ENCODE measurements at regions not wholly inside any gene's neighbourhood (a gene's known extent, or its start where the extent isn't known, plus 50 kb on each side); places are given as distances from the start of the nearest gene placed in this dataset.

DNA sequence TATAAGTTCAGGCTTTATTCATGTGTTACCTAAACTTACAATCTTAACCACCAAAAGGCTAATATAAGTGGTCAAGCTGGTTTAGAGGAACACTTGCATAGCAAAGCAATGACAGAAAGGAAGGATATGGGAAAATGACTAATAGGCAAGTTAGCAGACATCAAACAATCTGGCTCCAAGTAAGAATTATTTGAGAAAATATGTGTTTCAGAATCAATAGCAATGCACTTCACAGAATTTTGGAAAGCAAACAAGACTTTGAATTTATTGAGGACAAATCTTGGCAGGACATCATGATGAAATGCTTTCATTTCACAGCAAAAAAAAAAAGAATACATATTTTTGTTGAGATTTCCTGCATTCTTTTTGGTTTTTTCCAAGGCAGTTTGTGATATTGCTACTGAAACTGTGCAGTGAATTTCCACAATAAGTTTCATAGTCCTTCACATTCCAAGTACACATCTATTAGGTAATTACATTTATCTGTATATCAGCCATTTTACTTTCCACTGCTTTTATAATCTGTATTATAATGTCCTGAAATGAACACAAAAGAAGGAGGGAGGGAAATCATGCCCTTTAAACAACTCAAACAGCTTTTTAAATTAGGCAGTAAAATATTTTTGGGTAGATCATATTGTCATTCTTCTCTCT lies 417.9 kb downstream of the NR2F1-AS1 start:
- Histone ChIP-seq H3K9me2 (ENCODE audit: low read depth, low read length) (no peaks in the 10 kb centered on the region), H3K9ac (ENCODE audit: low read length) (no peak overlapping the region), H3K4me2 (ENCODE audit: low read length) (no peak overlapping the region), H3K36me3 (ENCODE audit: insufficient read depth, low read length) (no peaks in the 10 kb centered on the region), H2AFZ (ENCODE audit: low read length) (no peak overlapping the region), H3K79me2 (ENCODE audit: insufficient read depth, low read length) (no peaks in the 10 kb centered on the region), H3K27me3 (ENCODE audit: insufficient read depth, low read length) (no peaks in the 10 kb centered on the region), H3K4me1 (ENCODE audit: insufficient read depth, low read length, severe bottlenecking) (no peaks in the 10 kb centered on the region), H3K27ac (ENCODE audit: low read depth, low read length, poor library complexity, severe bottlenecking) (no peak overlapping the region), H4K20me1 (ENCODE audit: insufficient read depth, low read length) (no peaks in the 10 kb centered on the region), H3K9me3 (ENCODE audit: low read length) (no peaks in the 10 kb centered on the region), H3K4me3 (ENCODE audit: low read depth, low read length, poor library complexity, severe bottlenecking) (no peak overlapping the region), H3F3A (ENCODE audit: insufficient read depth, low read length) (no peaks in the 10 kb centered on the region)
- TF ChIP-seq EZH2 (IDR thresholded peaks at IDR 0.05; ENCODE audit: borderline replicate concordance, low read length) = no peak
- TF ChIP-seq, protein P1, sequence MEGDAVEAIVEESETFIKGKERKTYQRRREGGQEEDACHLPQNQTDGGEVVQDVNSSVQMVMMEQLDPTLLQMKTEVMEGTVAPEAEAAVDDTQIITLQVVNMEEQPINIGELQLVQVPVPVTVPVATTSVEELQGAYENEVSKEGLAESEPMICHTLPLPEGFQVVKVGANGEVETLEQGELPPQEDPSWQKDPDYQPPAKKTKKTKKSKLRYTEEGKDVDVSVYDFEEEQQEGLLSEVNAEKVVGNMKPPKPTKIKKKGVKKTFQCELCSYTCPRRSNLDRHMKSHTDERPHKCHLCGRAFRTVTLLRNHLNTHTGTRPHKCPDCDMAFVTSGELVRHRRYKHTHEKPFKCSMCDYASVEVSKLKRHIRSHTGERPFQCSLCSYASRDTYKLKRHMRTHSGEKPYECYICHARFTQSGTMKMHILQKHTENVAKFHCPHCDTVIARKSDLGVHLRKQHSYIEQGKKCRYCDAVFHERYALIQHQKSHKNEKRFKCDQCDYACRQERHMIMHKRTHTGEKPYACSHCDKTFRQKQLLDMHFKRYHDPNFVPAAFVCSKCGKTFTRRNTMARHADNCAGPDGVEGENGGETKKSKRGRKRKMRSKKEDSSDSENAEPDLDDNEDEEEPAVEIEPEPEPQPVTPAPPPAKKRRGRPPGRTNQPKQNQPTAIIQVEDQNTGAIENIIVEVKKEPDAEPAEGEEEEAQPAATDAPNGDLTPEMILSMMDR (IDR thresholded peaks at IDR 0.05; ENCODE audit: low read length) = no peak

DNA sequence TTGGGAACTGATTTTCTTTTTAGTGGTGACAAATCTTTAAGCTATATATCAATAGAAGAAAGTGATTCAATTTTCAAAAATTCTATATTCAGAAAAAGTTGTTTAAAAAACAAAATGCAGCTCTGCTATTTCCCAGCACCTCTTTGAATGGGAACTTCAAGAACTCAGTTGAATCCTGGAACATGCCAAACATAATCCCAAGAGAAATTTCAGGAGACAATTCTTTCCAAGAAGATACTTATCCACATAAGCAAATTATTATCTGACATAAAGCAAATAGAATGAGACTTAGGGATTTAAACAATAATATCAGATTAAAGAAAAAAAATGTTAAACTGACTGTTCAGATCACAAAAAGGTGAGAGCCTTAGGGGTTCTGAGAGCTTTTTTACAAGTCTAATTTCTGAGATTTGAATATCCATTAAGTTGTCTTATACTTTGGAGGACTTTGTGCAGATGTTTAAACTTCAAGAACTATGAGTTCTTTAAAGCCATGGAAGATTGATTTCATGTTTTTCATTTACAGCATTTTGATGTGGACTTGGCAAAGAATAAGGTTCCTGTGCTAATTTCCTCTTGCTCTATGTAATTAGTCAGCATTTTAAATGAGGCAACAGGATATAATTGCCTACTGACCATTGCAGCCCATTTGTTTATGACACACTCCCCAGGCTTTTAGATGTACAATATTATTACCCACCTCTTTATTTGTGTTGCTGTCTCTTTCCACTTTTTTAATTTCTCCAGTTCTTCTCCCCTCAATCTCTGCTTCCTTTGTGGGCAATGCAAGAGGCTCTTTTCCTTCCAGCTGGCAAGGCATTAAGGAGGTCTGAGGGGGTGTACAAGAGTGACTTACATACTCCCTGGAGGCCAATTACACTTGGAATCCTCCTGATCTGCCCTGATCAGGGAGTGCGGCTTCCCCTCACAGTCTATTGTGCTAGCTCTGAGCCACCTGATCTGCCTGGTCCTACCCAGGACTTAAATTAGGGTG lies 419.1 kb downstream of the NR2F1-AS1 start:
- Histone ChIP-seq H4K20me1 (ENCODE audit: insufficient read depth, low read length) (no peaks in the 10 kb centered on the region), H3K27me3 (ENCODE audit: insufficient read depth, low read length) (no peaks in the 10 kb centered on the region), H2AFZ (ENCODE audit: low read length) (no peak overlapping the region), H3F3A (ENCODE audit: insufficient read depth, low read length) (no peaks in the 10 kb centered on the region), H3K4me1 (ENCODE audit: insufficient read depth, low read length, severe bottlenecking) (no peaks in the 10 kb centered on the region), H3K9me2 (ENCODE audit: low read depth, low read length) (no peaks in the 10 kb centered on the region), H3K4me2 (ENCODE audit: low read length) (no peak overlapping the region), H3K9me3 (ENCODE audit: low read length) (no peaks in the 10 kb centered on the region), H3K36me3 (ENCODE audit: insufficient read depth, low read length) (no peaks in the 10 kb centered on the region), H3K27ac (ENCODE audit: low read depth, low read length, poor library complexity, severe bottlenecking) (no peak overlapping the region), H3K9ac (ENCODE audit: low read length) (no peak overlapping the region), H3K79me2 (ENCODE audit: insufficient read depth, low read length) (no peaks in the 10 kb centered on the region), H3K4me3 (ENCODE audit: low read depth, low read length, poor library complexity, severe bottlenecking) (no peak overlapping the region)
- TF ChIP-seq, protein P1 (IDR thresholded peaks at IDR 0.05; ENCODE audit: low read length) = no peak
- TF ChIP-seq EZH2 (IDR thresholded peaks at IDR 0.05; ENCODE audit: borderline replicate concordance, low read length) = no peak

DNA sequence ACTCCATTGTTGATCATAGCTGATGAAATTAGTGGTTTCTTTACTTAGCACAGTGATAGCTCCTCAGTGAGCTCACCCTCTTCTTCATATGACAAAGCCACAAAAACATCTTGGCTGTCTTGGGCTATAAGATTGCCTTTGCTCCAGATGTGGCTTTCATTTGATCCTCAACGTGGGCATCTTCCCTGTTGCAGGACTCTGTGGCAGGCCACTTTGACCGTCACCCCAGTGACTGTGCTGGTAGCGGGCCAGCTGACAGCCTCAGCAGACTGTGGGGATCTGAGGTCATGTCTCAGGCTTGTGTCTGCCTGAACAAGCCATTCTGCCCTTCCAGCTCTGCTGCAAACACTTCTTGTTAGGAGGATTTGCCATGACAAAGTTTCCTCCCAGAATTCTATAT lies 422.2 kb downstream of the NR2F1-AS1 start:
- no peaks in the 10 kb centered on the region for H4K20me1 ChIP-seq (ENCODE audit: insufficient read depth, low read length)
- H3K4me3 ChIP-seq (ENCODE audit: low read depth, low read length, poor library complexity, severe bottlenecking) = no peak overlapping the region
- no peaks in the 10 kb centered on the region for H3K79me2 ChIP-seq (ENCODE audit: insufficient read depth, low read length)
- no peaks in the 10 kb centered on the region for H3K9me2 ChIP-seq (ENCODE audit: low read depth, low read length)
- no peaks in the 10 kb centered on the region for H3K4me1 ChIP-seq (ENCODE audit: insufficient read depth, low read length, severe bottlenecking)
- H3K27ac ChIP-seq (ENCODE audit: low read depth, low read length, poor library complexity, severe bottlenecking) = no peak overlapping the region
- no peaks in the 10 kb centered on the region for H3K9me3 ChIP-seq (ENCODE audit: low read length)
- H3K27me3 ChIP-seq (ENCODE audit: insufficient read depth, low read length) = no peaks in the 10 kb centered on the region
- no peaks in the 10 kb centered on the region for H3K36me3 ChIP-seq (ENCODE audit: insufficient read depth, low read length)
- H3K9ac ChIP-seq (ENCODE audit: low read length) = no peak overlapping the region
- H3K4me2 ChIP-seq (ENCODE audit: low read length) = no peak overlapping the region
- no peak overlapping the region for H2AFZ ChIP-seq (ENCODE audit: low read length)
- TF ChIP-seq, protein P1 (IDR thresholded peaks at IDR 0.05; ENCODE audit: low read length) = no peak
- TF ChIP-seq EZH2 (IDR thresholded peaks at IDR 0.05; ENCODE audit: borderline replicate concordance, low read length) = no peak
- no peaks in the 10 kb centered on the region for H3F3A ChIP-seq (ENCODE audit: insufficient read depth, low read length)

Data from OCI-LY1 (cell line).